NCI-H2107 treated with DMSO at 0.1 percent for 48 hours (cell line): ENCODE measurements at regions not wholly inside any gene's neighbourhood (a gene's known extent, or its start where the extent isn't known, plus 50 kb on each side); places are given as distances from the start of the nearest gene placed in this dataset.

Experiments used
- DNase-seq: peaks from one replicate; lab custom pipeline; 2025; ENCODE audit not compliant: unreplicated experiment; lab: John Stamatoyannopoulos, UW

DNA sequence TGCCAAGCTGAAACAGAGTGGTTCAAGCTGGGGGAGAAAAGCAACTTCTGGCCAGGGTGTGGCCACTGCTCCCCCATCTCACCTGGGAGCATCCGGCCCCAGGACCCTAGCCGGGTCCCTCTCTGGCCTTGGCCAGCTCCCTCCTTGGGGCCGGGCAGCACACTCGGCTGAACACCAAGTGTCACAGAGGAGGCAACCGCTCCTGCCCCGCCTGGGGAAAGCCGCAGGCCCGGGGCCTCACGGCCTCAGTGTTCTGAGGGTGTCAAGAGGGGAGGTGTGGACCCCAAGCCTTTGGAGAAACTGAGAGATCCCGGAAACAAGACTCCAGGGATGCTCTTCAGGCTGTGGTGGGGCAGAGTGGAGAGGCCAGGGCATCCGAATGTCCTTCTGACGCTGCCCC, 88.4 kb downstream of the ENGASE start:
- no peak for DNase-seq

DNA sequence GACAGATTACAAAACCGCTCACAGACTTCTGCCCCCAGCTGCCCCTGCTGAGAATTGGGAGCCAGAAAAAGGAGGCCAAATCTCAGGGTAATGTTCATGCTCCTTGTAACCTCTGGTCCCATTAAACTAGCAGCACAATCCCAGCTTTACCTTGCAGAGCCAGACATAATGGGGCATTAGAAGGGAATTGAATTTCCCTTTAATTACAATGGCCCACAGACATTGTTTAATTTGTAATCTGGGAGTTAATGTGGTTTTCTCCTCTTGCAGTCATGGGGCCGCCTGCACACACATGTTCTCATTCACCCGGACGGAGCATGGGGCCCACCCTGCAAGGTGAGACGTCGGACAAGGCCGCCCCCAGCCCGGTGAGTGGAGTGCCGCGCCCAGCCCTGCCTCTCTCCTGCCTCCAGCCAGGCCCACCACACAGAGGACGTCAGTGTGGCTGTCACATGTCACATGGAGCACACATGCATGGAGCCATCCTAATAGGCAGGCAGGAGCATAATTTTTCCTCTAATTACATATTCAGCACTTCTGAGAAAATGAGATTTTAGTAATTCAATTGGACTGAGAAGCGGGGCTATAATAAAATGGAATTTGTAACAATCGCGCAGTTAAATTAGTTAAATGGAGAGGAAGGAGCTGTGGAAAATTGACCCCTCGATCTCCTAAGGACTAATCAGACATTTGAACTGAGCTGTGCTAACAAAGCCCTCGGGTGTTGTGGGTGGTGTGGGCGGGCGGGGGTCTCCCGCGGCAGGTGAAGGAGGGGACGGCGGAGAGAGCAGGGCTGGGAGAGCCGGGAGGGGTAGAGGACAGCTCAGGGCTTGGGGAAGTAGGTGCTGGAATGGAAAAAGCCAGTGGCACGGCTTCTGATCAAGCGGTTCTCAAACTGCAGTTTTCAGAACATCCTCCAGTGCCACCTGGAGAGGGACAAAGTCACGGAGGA, 87.7 kb downstream of the ENGASE start:
- no peak for DNase-seq

DNA sequence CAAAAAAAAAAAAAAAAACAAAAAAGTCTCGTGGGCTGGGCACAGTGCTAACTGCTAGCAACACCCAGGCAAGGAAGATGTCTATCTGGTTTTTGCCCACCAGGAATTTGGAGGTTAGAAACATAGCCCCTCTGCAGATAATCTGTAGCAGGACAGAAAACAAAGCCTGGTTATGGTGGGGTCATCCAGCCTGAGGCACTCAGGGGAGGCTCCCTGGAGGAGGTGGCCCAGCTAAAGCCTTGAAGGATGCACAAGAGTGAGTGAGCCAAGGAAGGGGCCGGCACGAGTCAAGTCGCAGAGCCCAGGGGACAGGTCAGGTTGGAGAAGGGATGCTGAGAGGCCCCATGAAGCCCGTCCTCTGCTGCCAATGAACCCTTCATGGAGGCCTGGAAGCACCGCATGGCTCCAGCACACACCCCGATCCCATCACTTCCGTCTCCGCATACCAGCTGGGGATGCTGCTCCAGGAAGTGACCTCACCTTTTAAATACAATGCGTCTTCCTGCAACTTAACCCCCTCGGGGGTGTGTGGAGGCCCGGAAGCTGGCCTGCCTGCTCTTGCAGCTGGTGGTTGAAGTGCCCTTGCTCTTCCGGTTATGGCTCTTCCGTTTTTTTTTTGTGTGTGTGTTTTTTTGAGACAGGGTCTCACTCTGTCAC, 86.5 kb downstream of the ENGASE start:
- no peak for DNase-seq

DNA sequence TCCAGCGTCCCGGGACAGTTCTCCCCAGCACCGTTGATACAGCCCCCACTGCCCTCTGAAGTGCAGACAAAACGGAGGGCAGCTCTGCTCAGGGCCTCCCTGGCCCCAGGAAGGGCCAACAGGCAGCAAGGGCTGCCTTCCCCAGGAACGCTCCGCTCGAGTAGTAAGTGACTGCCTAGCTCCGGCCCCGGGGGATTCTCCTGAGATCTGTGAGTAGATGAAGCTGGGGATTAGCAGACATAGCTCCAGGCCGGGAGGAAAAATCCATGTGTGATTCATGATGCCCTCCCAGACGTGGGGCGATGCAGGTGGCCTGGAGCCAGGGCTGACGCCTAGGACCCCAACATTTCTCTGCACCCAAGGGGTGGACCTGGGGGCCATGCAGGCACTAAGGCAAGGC, 85.3 kb downstream of the ENGASE start:
- no peak for DNase-seq

DNA sequence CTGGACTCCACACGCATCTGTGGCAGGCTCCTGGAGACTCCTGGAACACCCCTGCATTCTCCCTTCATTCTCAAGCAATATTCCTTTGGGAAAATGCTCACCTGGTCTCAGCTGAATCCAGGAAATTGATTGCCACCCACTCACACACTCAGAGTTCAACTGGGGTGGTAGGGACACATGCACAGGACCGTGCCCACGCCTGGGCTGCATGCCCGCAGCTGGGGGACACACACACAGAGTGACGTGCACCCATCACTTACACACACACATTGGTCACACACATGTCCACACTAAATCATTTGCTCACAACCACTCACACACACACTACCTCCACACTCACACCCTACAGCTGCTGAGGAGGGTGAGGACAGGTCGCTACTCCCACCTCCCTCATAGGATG, 84.8 kb downstream of the ENGASE start:
- DNase-seq: no peak

DNA sequence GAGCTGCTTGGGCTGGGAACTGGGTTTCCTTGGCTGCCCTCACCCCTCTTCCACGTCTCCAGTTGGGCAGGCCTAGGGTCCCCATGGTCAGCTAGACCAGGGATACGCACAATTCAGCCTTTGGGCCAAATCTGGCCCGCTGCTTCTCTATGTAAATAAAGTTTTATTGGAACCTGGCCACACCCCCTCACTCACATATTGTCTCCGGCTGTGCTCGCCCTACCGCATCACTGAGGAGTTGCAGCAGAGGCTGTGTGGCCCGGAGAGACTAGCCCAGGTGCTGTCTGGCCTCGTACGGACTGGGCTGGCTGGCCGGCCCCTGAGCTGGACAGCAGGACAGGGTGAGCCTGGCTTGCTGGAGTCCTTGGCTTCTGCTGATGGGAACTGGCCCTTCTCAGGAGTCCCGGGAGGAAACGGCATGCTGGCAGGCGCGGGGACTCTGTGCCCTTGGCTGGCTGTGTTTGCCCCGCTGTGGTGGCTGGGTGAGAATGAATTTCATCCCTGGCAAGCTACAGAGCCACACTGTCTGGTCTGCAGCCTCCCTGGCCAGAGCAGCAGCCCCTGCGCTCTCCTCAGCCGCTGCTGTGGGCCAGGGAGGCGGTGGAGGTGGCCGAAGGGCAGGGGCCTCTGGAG, 82.0 kb downstream of the ENGASE start:
- DNase-seq: no peak

DNA sequence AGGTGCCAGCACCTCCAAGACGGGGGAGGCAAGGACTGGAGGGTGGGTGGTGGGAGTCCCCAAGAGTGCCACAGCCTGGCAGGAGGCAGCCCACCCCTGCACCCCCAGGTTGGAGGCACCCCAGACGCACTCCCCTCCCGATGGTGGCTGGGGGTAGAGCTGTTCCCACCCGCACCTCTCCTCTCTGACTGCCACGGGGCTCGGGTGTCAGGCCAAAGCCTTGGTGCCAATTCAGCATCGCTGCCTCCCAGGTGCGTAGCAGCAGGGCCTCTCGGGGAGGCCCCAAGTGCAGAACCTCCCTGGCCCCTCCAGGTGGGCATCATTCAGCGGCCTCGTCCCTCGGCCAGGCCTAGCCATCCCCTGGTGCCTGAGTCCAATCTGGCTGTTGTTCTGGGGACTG, 81.1 kb downstream of the ENGASE start:
- no peak for DNase-seq

DNA sequence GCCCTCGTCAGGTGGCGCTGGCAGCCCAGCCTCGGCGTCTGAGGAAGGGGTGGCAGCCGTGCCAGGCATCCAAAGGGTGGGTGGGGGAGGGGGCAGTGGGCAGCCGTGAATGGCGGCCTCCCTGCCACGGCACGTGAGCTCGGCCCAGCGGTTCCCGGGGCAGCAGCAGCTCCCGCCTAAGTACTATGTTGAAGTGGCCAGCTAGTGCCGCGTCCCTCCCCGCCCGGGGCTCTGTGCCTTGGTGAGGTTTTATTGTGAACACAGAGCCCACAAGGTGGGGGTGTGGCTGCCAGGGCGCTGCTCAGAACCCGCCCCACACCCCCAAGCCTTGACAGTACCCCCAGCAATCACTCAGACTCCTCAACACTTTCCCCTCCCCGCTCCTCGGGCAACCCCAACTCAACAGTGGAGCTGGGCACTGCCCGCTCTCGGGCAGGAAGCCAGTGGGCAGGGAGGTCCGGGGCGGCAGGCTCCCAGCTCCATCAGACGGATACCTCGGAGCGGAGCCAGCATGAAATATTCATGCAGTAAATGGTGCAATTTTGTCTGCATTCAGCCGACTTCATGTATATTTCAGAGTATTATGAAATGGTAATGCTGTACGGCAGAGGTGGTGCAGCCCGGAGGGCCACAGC, 80.4 kb downstream of the ENGASE start:
- DNase-seq: no peak

DNA sequence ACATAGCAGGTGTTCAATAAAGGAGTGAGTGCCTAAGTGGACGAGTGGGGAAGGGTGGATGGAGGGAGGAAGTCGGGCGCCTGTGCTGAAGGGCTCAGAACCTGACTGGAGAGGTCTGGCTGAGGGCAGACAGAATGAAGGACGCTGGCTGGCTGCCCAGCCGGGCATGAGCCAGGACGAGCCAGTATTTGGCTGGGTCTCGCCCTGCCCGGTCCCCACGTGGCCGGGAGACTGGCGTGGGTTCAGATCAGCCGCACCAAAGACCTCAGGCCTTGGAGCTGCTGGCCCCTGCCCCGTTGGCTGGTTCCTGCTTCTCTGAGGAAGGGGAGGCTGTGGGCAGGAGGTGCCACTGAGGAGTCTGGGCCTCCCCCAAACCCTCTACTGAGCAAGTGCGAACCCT, 79.8 kb downstream of the ENGASE start:
- no peak for DNase-seq

DNA sequence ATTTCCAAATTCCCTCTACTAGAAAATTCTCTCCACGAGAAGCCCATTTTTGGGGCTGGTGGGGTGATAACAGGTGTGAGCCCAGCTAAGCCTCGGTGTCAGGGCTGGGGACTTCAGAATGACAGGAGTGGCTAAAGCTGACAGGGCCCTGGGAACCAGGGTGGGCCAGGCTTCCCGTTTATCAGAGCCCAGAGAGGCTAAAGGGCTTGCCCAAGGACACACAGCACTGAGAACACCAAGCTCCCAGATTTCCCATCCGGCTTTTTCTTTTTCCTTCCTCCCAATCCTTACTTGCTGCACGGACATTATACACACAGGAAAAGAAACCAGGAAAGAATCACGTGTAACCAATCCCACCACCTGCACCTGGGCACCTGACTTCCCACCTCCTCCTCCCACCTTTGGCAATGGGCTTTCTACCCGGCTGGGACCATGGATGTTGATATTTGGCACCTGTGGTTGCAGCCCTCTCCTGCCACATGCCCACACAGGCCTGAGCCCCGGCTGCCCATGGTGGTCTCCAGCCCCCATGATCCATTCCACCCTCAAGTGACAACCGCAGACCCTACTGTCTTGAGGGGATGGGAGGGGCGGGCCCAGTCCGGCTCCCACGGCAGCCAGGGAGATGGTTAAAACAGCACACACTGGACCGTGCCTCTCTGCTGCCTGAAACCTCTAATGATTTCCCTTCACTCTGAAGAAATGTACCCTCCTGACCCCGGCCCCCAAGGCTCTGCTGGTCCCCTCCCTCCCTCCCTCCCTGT, 78.9 kb downstream of the ENGASE start:
- no peak for DNase-seq

DNA sequence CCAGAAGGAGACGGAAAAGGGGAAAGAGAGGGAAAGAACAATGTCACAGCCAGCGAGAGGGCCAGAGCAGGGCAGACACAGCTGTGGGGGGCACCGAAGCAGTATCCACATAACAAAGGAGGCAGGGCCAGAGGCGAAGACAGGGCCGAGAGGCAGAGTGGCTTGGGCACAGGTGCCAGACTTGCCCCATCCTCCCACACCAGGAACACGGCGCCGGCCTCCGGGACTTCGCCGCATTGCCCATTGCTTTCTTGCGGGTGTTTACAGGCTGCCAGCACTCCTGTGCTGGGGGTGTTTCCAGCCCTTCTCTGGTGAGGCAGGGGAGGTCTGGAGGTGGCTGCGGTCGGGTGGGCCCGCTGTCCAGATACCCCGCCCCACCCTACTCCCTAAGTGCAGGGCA, 78.0 kb downstream of the ENGASE start:
- DNase-seq: no peak

DNA sequence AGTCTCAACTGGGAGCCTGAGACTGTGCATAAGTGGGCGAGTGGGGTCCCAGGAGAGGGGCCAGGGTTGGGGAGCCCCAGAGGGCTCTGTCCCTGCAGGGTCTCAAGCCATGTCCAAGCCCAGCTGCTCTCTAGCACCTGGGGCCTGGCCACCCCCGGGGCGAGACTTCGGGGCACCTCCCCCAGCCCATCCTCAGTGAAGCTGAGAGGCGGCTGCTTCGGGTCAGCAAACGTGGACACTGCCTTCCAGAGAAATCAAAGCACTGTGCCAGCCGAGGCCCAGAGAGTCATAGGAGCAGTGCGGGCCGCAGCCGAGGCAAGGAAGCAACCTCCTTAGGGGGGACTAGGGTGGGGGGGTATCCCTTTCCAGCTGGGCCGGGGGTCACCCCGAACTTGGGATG, 77.5 kb downstream of the ENGASE start:
- DNase-seq: no peak

DNA sequence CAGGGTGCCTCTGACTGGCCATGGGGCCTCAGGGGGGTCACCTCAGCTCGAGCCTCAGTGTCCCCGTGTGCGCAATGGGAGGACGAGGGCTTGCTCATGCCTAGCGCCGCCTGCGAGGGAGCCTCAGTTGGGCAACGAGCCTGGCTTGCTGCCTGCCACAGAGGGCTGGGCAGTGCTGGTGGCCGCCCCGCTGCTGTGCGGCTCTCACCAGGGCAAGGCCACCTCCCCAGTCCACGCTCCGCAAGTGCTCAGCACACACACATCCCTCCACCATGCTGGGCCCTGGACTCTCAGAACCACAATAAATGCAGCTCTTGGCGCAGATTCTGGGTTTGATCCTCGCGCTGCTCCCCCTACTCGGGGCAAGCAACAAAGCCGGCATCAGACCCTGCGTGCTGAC, 76.2 kb downstream of the ENGASE start:
- no peak for DNase-seq

DNA sequence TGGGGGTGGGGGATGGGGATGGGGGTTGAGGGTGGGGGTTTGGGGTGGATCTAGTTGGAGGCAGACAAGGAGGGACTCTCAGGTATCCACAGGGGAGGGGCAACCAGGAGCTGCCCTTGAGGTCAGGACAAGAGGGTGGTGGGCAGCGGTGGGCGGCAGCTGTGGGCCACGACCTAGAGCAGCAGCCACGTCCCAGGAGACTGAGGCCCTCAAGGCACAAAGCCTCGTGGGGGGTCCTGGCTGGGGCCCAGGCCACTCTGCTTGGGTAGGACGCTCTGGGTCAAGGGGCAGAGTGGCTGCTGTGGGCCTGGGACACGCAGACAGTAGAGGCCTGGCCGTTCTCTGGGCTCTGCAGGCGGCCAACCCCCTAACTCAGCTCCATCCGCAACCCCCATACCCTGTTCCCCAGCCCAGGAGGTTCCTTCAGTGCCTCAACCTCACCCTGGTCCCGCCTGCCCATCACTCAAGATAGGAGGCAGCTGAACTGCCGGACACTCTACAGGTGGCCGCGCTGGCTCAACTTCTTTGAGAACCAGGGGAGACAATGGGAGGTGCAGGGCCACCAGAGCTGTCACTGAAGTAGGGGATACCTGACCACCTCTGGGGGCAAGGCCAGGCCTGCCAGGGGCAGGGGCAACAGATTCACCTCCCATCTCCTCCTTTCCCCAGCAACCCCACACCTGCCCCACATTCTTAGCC, 75.6 kb downstream of the ENGASE start:
- no peak for DNase-seq

DNA sequence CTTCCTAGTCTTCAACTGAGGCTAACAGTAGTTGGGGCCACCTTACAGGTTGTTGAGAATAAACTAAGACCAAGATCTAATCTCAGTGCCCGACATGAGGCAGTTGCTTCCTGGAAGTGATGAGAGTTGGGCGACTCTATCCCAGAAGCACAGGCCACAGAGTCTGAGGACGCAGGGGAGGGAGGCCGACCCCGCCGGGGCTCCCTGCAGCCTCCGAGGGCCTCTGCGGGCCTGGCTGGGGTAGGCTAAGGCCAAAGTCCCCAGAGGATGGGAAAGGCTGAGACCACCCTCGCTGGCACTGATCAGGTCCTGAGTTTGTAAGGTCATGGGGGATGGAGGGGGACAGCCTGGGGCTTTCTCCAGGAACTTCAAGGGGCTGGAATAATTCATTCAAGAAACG, 74.0 kb downstream of the ENGASE start:
- no peak for DNase-seq

DNA sequence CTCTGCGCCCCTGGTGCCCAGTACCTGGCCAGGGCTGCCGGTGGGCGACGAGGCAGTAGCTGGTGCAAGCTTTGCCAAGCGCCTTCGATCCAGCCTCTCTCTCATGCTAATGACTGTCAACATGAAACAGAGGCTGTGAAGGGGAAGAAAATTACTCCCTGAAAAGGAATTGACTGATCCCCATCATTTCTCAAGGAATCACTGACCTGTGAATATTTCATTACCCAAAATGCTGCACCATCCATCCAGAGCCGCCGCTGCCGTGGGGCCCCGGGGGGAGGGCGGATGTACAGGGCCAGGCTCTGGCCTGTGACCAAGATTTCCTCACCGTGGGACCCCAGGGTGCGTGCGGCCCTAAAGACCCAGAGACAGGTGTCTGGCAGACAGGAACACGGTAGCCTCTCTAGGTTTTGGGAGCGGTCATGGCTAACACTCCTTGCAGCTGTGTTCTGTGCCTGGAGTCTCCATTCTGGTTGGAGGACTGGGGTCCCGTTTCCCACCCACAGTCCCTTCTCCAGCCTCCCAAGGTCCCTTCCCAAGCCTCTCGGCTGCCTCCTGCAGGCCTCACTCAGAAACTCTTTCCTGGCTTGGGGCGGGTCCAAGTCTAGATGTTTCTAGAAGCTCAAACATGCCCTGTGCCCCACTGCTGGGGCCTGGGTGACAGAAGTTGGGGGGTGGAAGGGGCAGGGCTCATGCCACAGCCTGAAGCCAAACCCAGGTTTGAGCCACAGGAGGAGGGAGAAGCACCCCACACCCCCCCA, 73.3 kb downstream of the ENGASE start:
- DNase-seq: no peak

DNA sequence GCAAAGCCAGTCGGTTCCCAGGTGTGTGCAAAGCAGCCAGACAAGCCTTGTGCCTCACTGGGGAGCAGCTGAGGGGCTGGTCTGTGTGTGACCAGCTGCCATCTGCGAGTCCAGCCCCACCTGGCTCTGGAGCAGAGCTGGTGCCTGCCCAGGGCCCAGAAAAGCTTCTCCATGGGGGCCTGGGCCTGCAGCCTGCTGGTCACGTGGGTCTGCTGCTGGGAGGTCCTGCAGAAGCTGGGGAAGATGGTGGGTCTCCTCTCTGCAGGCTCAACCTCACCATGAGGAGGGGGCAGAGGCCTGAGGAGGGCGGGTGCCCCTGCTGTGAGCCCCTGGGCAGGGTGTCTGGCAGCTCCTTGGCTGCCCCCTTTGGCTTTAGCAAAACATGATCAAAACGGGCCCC, 71.9 kb downstream of the ENGASE start:
- no peak for DNase-seq

DNA sequence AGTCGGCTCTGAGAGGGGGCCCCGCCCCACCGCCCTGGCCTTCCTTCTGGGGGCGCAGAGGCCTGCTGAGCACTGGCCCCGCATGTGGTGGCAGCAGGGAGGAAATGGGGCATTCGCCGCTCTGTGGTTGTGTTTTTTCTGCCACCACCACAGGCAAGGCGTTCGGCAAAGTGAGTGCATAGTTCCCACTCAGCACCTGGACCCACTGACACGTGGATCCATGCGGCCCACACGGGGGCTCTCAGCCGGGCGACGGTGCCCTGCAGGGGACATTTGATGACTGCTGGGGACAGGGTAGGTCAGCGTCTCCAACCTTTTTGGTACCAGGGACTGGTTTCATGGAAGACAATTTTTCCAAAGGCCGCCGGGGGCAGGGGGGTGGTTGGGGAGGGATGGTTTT, 70.9 kb downstream of the ENGASE start:
- no peak for DNase-seq

DNA sequence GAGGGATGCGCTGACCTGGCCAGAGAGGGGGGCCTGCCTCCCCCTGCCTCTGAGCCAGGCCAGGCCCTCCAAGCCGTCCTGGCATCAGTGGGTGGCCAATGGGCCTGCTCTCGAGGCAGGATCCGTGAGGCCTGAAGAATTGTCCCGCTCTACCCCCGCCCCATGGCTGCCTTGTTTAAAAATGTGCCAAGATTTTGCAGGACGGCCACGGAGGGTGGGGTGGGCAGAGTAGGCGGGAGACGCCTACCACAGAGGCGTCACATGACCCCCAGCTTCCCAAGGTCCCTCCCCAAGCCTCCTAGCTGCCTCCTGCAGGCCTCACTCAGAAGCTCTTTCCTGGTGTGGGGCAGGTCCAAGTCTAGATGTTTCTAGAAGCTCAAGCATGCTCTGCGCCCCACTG, 69.5 kb downstream of the ENGASE start:
- no peak for DNase-seq

DNA sequence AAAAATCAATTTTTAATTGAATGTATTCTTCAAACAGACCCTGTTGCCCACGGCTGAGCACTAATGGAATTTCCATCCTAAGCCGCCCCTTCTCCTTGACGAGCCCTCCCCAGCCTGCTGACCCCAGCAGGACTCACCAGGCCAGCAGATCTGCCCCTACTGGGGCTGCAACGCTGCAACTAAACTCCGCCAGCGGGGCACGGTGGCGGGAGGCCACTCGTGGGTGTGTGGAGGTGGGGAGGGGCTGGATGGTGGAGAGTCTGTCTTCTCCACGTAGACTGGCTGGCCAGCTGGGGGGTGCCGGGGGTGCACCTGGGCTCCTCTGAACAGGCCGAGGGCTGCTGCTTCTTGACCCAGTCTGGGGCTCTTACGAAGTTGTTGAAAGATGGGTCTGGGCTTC, 67.8 kb downstream of the ENGASE start:
- no peak for DNase-seq
